ENCODE measurements at regions not wholly inside any gene's neighbourhood (a gene's known extent, or its start where the extent isn't known, plus 50 kb on each side); places are given as distances from the start of the nearest gene placed in this dataset.
A peak's percentile ranks its signal among the peaks of the same experiment; 100 is the strongest.

- TF ChIP-seq PATZ1 (CRISPR knock-in tag; IDR thresholded peaks at IDR 0.05; ENCODE audit: borderline replicate concordance): no peak
Observed at GRCh38 chr2:20513946-20514345, 67.1 kb downstream of the RHOB start (continued).

GRCh38 chr2:20514596-20515269, 67.9 kb downstream of the RHOB start:
- no peak for TF ChIP-seq ZNF565 (CRISPR knock-in tag; conservative IDR thresholded peaks at IDR 0.05; ENCODE audit: low read depth)
- peak; percentile 29; the same call in 1 of the 2 replicates for TF ChIP-seq POU6F1 (CRISPR knock-in tag; IDR thresholded peaks at IDR 0.05; ENCODE audit: borderline replicate concordance, low read depth)
- TF ChIP-seq CSDC2 (CRISPR knock-in tag; IDR thresholded peaks at IDR 0.05): peak; percentile 8; the same call in 1 of the 2 replicates
- no peak for TF ChIP-seq SNAI2 (CRISPR knock-in tag; IDR thresholded peaks at IDR 0.05)
- peak; percentile 14; the same call in 1 of the 2 replicates for TF ChIP-seq PATZ1 (CRISPR knock-in tag; IDR thresholded peaks at IDR 0.05; ENCODE audit: borderline replicate concordance)
- peak; percentile 95 for ATAC-seq

- ATAC-seq: peak; percentile 25
- TF ChIP-seq ZC3H10 (CRISPR knock-in tag; IDR thresholded peaks at IDR 0.05) (no peak), GLIS3 (CRISPR knock-in tag; IDR thresholded peaks at IDR 0.05) (no peak), RARB (CRISPR knock-in tag; IDR thresholded peaks at IDR 0.05) (no peak), PPARA (CRISPR knock-in tag; IDR thresholded peaks at IDR 0.05; ENCODE audit: borderline replicate concordance) (no peak), ZNF565 (CRISPR knock-in tag; conservative IDR thresholded peaks at IDR 0.05; ENCODE audit: low read depth) (no peak), TOX (CRISPR knock-in tag; IDR thresholded peaks at IDR 0.05; ENCODE audit: borderline replicate concordance) (no peak), ISL1 (CRISPR knock-in tag; IDR thresholded peaks at IDR 0.05) (no peak), SNAI2 (CRISPR knock-in tag; IDR thresholded peaks at IDR 0.05) (no peak), ZNF8 (CRISPR knock-in tag; IDR thresholded peaks at IDR 0.05) (no peak), POU6F1 (CRISPR knock-in tag; IDR thresholded peaks at IDR 0.05; ENCODE audit: borderline replicate concordance, low read depth) (no peak), OSR1 (CRISPR knock-in tag; IDR thresholded peaks at IDR 0.05) (no peak)
Observed at GRCh38 chr2:20515290-20516220, 68.7 kb downstream of the RHOB start.

- TF ChIP-seq ZNF8 (CRISPR knock-in tag; IDR thresholded peaks at IDR 0.05): no peak
- TF ChIP-seq ISL1 (CRISPR knock-in tag; IDR thresholded peaks at IDR 0.05): no peak
- ATAC-seq: no peak
Observed at GRCh38 chr2:20516291-20516645, 69.4 kb downstream of the RHOB start.

- ATAC-seq: no peak
- TF ChIP-seq PATZ1 (CRISPR knock-in tag; IDR thresholded peaks at IDR 0.05; ENCODE audit: borderline replicate concordance) (no peak), ZFP30 (CRISPR knock-in tag; IDR thresholded peaks at IDR 0.05) (no peak), CREB5 (CRISPR knock-in tag; IDR thresholded peaks at IDR 0.05; ENCODE audit: low read depth) (no peak), BACH2 (CRISPR knock-in tag; IDR thresholded peaks at IDR 0.05; ENCODE audit: borderline replicate concordance) (no peak), ARNTL (CRISPR knock-in tag; IDR thresholded peaks at IDR 0.05; ENCODE audit: borderline replicate concordance, low read depth) (no peak), GLIS3 (CRISPR knock-in tag; IDR thresholded peaks at IDR 0.05) (no peak), PPARA (CRISPR knock-in tag; IDR thresholded peaks at IDR 0.05; ENCODE audit: borderline replicate concordance) (no peak), RARB (CRISPR knock-in tag; IDR thresholded peaks at IDR 0.05) (no peak), CSDC2 (CRISPR knock-in tag; IDR thresholded peaks at IDR 0.05) (no peak)
Observed at GRCh38 chr2:20516646-20517341, 69.9 kb downstream of the RHOB start.

Data from SK-N-SH treated with all-trans-retinoic acid at 6 μM for 48 hours (cell line).